Activated naive CD8-positive, alpha-beta T cell (primary cell): ENCODE measurements at regions not wholly inside any gene's neighbourhood (a gene's known extent, or its start where the extent isn't known, plus 50 kb on each side); places are given as distances from the start of the nearest gene placed in this dataset.

Experiments
- H3K27ac Mint-ChIP-seq: one replicate; pipeline ENCODE4 v1.8.0; 2021; ENCODE audit warnings: mixed read lengths
- H3K27me3 Mint-ChIP-seq: one replicate; pipeline ENCODE4 v1.8.0; 2021; ENCODE audit warnings: mixed read lengths
- H3K36me3 Mint-ChIP-seq: one replicate; pipeline ENCODE4 v1.8.0; 2021; ENCODE audit warnings: mixed read lengths
- H3K4me1 Mint-ChIP-seq: one replicate; pipeline ENCODE4 v1.8.0; 2021; ENCODE audit warnings: low read depth, mixed read lengths
- H3K4me3 Mint-ChIP-seq: one replicate; pipeline ENCODE4 v1.8.0; 2021; ENCODE audit warnings: mild to moderate bottlenecking, mixed read lengths
- H3K9me3 Mint-ChIP-seq: one replicate; pipeline ENCODE4 v1.8.0; 2021; ENCODE audit warnings: low read depth, mixed read lengths

GRCh38 chr16:9205661-9206060 is 114.2 kb downstream of the HAPSTR1 start:
- no peaks in the 10 kb centered on the region for H3K36me3 Mint-ChIP-seq
- no peak overlapping the region for H3K27ac Mint-ChIP-seq
- H3K27me3 Mint-ChIP-seq, result peaks cover 13% of the 10 kb centered on the region
- no peak overlapping the region for H3K4me3 Mint-ChIP-seq
- no peaks in the 10 kb centered on the region for H3K9me3 Mint-ChIP-seq
- no peaks in the 10 kb centered on the region for H3K4me1 Mint-ChIP-seq

DNA sequence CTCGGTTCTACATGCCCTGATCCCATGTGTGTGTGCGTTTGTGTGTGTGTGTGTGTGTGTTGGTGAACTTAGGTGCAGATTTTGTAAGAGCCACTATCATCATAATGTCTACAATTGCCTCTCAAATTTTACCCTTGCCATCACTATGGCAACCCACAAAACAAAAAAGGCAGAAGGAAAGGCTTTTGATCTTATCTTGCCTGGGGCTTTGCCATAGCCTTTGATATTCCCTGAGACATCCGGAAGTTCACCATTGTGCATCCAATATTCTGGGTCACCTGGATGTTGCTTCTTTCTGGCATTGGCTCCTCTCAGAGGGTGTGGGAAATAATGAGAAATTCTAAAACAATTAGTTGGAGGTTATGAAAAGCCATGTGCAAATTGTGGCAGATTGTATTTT is 114.7 kb downstream of the HAPSTR1 start:
- no peak overlapping the region for H3K4me3 Mint-ChIP-seq
- H3K9me3 Mint-ChIP-seq, result no peaks in the 10 kb centered on the region
- peaks cover 15% of the 10 kb centered on the region for H3K27me3 Mint-ChIP-seq
- H3K4me1 Mint-ChIP-seq, result no peaks in the 10 kb centered on the region
- no peaks in the 10 kb centered on the region for H3K36me3 Mint-ChIP-seq
- no peak overlapping the region for H3K27ac Mint-ChIP-seq

DNA sequence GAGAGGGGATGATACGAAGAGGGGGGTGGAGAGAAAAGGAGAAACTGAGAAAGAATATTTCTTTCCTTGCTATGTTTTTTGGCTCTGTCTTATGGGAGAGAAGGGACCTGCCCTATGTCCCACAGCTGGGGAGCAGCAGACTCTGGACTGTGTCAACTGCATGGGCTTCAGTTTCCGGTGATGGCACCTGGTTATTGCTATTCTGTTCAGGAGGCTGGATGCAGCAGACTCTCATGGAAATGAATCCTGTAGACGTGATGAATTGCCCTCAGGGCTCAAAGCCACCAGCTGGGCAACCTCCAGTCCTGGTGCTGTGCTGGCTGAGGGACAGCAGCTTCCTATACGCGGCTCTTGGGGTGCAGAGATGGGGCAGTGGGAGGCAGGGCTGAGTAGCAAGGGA is 121.2 kb downstream of the HAPSTR1 start:
- Mint-ChIP-seq H3K27me3 (peaks cover 5% of the 10 kb centered on the region), H3K27ac (no peak overlapping the region), H3K4me1 (no peaks in the 10 kb centered on the region), H3K36me3 (no peaks in the 10 kb centered on the region), H3K4me3 (no peak overlapping the region), H3K9me3 (no peaks in the 10 kb centered on the region)

DNA sequence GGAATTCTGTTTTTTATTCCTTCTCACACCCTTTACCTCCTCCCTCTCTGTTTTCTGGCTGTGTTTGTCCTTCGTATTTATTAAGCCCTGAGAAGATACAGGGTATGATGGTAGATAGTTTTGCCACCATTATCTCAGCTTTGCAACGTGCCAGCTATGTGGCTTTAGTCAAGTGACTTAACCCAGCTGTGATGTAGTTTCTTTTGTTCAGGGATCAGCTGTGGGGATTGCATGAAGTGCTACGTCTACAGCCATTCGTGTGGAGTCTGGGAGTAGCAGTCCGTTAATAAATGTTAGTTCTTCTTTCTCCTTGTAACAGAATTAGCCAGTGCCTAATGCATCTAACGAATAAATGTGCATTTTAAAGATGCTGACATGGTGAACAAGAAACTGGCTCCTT is 128.4 kb downstream of the HAPSTR1 start:
- H3K4me3 Mint-ChIP-seq, result no peak overlapping the region
- H3K9me3 Mint-ChIP-seq, result no peaks in the 10 kb centered on the region

DNA sequence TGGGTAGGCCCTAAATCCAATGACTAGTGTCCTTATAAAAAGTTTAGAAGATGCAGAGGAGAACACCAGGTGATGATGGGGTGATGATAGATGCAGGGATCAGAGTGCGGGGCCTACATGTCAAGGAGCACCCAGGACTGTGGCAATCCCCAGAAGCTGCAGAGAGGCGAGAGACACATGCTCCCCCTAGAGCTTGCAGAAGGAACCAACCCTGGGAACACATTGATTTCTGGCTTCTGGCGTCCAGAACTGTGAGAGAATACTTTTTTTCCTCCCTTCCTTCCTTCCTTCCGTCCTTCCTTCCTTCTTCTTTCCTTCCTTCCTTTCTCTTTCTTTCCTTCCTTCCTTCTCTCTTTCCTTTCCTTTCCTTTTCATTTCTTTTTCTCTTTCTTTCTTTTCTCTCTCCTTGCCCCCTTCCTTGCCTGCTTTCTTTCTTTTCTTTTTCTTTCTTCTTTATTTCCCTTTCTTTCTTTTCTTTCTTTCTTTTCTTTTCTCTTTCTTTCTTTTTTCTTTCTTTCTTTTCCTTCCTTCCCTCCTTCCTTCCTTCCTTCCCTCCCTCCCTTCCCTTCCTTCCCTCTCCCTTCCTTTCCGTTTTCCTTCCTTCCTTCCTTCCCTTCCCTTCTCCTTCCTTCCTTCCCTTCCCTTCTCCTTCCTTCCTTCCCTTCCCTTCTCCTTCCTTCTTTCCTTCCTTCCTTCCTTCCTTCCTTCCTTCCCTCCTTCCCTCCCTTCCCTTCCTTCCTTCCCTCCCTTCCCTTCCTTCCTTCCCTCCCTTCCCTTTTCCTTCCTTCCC is 134.3 kb downstream of the HAPSTR1 start:
- Mint-ChIP-seq H3K36me3 (no peaks in the 10 kb centered on the region), H3K27me3 (peaks cover 8% of the 10 kb centered on the region), H3K9me3 (no peaks in the 10 kb centered on the region), H3K4me1 (no peaks in the 10 kb centered on the region), H3K27ac (no peak overlapping the region), H3K4me3 (no peak overlapping the region)

More for the DNA sequence above, 128.4 kb downstream of the HAPSTR1 start:
- Mint-ChIP-seq H3K27ac (no peak overlapping the region), H3K27me3 (peaks cover 2% of the 10 kb centered on the region), H3K36me3 (no peaks in the 10 kb centered on the region), H3K4me1 (no peaks in the 10 kb centered on the region)

DNA sequence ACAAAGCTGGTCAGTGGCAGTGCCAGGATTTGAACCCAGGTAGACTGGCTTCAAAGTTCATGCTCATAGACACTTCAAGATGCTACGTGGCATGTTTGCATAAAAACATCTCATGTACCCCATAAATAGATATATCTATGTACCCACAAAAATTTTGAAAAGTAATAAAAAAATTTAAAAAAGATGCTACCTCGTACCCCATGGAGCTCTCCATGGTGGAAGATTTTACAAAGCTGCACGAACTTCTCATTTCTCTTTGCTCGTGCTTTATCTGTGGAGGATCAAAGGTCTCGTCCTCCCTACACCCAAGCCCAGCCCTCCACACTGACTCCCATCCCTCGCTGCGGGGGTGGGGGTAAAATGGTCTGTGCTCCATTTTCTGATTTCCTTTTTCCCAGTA is 135.5 kb downstream of the HAPSTR1 start:
- H3K36me3 Mint-ChIP-seq, result no peaks in the 10 kb centered on the region
- no peak overlapping the region for H3K27ac Mint-ChIP-seq
- H3K4me1 Mint-ChIP-seq, result no peaks in the 10 kb centered on the region
- H3K4me3 Mint-ChIP-seq, result no peak overlapping the region
- H3K9me3 Mint-ChIP-seq, result no peaks in the 10 kb centered on the region
- H3K27me3 Mint-ChIP-seq, result peaks cover 8% of the 10 kb centered on the region

DNA sequence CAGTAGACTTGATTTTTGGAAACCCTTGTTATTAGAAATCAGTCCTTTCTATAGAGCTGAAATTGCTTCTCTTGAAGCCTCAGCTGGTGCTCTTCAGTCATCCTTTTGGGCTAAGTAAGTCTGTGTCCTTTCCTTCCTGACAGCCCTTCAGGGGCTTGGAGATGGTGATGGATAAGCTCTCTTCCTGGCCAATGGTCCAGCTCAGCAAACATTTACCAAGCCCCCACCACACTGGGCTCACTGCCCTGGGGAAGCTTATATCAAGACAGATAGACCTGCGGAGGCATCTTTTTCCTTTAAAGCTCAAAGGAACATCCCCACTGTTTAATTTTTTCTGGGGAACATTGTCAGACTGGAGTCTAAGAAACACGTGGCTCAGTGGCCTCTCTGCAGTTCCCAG is 139.6 kb downstream of the HAPSTR1 start:
- H3K27me3 Mint-ChIP-seq, result peaks cover 8% of the 10 kb centered on the region
- H3K9me3 Mint-ChIP-seq, result no peaks in the 10 kb centered on the region
- no peaks in the 10 kb centered on the region for H3K4me1 Mint-ChIP-seq
- no peaks in the 10 kb centered on the region for H3K36me3 Mint-ChIP-seq
- no peak overlapping the region for H3K27ac Mint-ChIP-seq
- H3K4me3 Mint-ChIP-seq, result no peak overlapping the region

DNA sequence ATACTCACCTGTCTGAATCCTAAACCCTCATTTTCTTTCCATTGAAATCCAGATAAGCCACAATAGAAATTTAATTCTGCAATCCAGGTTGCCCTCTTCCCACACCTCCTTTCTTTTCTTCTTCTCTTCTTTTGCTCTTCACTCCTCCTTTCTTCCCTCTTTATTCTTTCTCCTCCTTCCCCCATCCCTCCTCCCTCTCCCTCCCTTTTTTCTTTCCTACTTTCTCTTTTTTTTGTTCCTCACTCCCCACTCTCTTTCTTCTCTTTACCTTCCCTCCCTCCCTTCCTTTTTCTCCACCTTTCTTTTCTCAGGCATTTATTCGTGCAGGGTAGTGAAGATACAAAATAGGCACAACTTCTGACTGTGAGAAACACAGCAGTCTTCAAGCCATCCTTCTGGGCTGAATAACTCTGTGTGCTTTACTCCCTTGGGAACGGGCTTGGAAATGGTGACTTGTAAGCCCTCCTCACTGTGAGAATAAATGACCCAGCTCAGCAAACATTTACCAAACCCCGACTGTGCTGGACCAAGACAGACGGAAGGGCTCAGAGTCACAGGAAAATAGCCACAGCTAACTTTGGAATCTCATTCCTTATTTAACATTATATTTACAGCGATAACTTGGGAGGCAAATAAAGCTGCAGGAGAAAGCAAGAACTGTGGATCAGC is 140.8 kb downstream of the HAPSTR1 start:
- Mint-ChIP-seq H3K4me3 (no peak overlapping the region), H3K4me1 (no peaks in the 10 kb centered on the region), H3K27ac (no peak overlapping the region), H3K27me3 (peaks cover 6% of the 10 kb centered on the region), H3K36me3 (no peaks in the 10 kb centered on the region), H3K9me3 (no peaks in the 10 kb centered on the region)

- H3K4me1 Mint-ChIP-seq, result no peaks in the 10 kb centered on the region
- no peaks in the 10 kb centered on the region for H3K27me3 Mint-ChIP-seq
- H3K27ac Mint-ChIP-seq, result no peak overlapping the region
- H3K9me3 Mint-ChIP-seq, result peaks cover 4% of the 10 kb centered on the region
- no peaks in the 10 kb centered on the region for H3K36me3 Mint-ChIP-seq
- H3K4me3 Mint-ChIP-seq, result no peak overlapping the region
Measured at GRCh38 chr16:9235867-9236266, 144.4 kb downstream of the HAPSTR1 start.

- Mint-ChIP-seq H3K36me3 (no peaks in the 10 kb centered on the region), H3K27ac (no peak overlapping the region), H3K27me3 (no peaks in the 10 kb centered on the region), H3K9me3 (peaks cover 4% of the 10 kb centered on the region), H3K4me1 (no peaks in the 10 kb centered on the region), H3K4me3 (no peak overlapping the region)
Measured at GRCh38 chr16:9236319-9236718, 144.9 kb downstream of the HAPSTR1 start.

- Mint-ChIP-seq H3K4me1 (no peaks in the 10 kb centered on the region), H3K36me3 (no peaks in the 10 kb centered on the region), H3K27me3 (no peaks in the 10 kb centered on the region), H3K27ac (no peak overlapping the region), H3K4me3 (no peak overlapping the region), H3K9me3 (peaks cover 4% of the 10 kb centered on the region)
Measured at GRCh38 chr16:9238346-9238745, 146.9 kb downstream of the HAPSTR1 start.

GRCh38 chr16:9241177-9241576 is 149.7 kb downstream of the HAPSTR1 start:
- no peak overlapping the region for H3K4me3 Mint-ChIP-seq
- peaks cover 4% of the 10 kb centered on the region for H3K9me3 Mint-ChIP-seq
- H3K27ac Mint-ChIP-seq, result no peak overlapping the region
- H3K36me3 Mint-ChIP-seq, result no peaks in the 10 kb centered on the region
- no peaks in the 10 kb centered on the region for H3K27me3 Mint-ChIP-seq
- H3K4me1 Mint-ChIP-seq, result no peaks in the 10 kb centered on the region

GRCh38 chr16:9248162-9248561 is 156.7 kb downstream of the HAPSTR1 start:
- H3K4me3 Mint-ChIP-seq, result no peak overlapping the region
- H3K27me3 Mint-ChIP-seq, result peaks cover 6% of the 10 kb centered on the region
- no peaks in the 10 kb centered on the region for H3K4me1 Mint-ChIP-seq
- no peaks in the 10 kb centered on the region for H3K9me3 Mint-ChIP-seq
- H3K36me3 Mint-ChIP-seq, result no peaks in the 10 kb centered on the region
- no peak overlapping the region for H3K27ac Mint-ChIP-seq

DNA sequence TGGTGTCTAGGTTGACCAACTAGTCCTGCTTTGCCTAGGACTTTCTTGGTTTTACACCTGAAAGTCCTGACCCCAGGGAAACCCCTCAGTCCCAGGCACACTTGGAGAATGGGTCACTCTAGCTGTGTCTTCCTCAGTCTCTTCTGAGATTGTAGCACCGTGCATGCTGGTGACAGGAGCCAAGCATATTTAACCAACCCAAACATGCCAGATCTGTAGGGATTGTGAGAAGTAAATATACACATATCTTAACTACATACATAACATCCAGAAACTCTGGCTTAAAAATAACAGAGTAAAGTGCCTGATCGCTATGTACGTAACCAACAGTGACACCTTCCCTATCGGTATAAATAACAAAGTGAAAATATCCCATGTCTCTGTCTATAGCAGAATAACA is 158.1 kb downstream of the HAPSTR1 start:
- H3K36me3 Mint-ChIP-seq, result no peaks in the 10 kb centered on the region
- no peaks in the 10 kb centered on the region for H3K4me1 Mint-ChIP-seq
- peaks cover 12% of the 10 kb centered on the region for H3K27me3 Mint-ChIP-seq
- H3K4me3 Mint-ChIP-seq, result no peak overlapping the region
- no peak overlapping the region for H3K27ac Mint-ChIP-seq
- no peaks in the 10 kb centered on the region for H3K9me3 Mint-ChIP-seq

- H3K27ac Mint-ChIP-seq, result no peak overlapping the region
- no peak overlapping the region for H3K4me3 Mint-ChIP-seq
- no peaks in the 10 kb centered on the region for H3K9me3 Mint-ChIP-seq
- no peaks in the 10 kb centered on the region for H3K4me1 Mint-ChIP-seq
- H3K27me3 Mint-ChIP-seq, result peaks cover 13% of the 10 kb centered on the region
- H3K36me3 Mint-ChIP-seq, result no peaks in the 10 kb centered on the region
Measured at GRCh38 chr16:9251026-9251425, 159.6 kb downstream of the HAPSTR1 start.

DNA sequence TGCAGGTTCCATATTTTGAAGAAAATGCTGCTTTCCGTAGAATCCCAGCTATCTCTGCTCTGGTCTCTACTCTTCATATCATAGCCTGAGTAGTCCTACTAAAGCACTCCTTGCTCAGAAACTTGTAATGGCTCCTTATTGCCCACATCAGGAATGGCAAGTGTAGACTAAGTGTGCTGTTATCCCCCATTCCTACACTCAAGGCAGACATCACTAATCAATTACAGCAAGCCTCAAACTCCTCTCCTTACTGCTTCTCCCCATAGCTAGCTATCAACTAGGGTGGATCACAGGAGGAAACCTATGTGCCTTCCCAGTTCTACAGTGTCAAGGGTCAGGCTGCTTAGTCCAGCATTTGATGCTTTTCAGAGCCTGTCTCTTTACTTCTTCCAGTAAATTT is 163.4 kb downstream of the HAPSTR1 start:
- Mint-ChIP-seq H3K36me3 (no peaks in the 10 kb centered on the region), H3K4me1 (no peaks in the 10 kb centered on the region), H3K27me3 (peaks cover 20% of the 10 kb centered on the region), H3K4me3 (no peak overlapping the region), H3K9me3 (no peaks in the 10 kb centered on the region), H3K27ac (no peak overlapping the region)
